DOHH2 (cell line): ENCODE measurements at regions not wholly inside any gene's neighbourhood (a gene's known extent, or its start where the extent isn't known, plus 50 kb on each side); places are given as distances from the start of the nearest gene placed in this dataset.

Experiments used
- H3F3A ChIP-seq: fragments of 200-600 bp; sonication (generic), shearing (Covaris generic); 2 replicates; pipeline ENCODE4 v1.6.0; 2016; ENCODE audit warnings: antibody characterized with exemption, mild to moderate bottlenecking; ENCODE audit not compliant: control insufficient read depth, insufficient read depth
- H3K27ac ChIP-seq: fragments of 200-600 bp; sonication (generic); 2 replicates; pipeline ENCODE4 v1.5.1; 2014; ENCODE audit warnings: low read depth, mild to moderate bottlenecking, low read length, moderate library complexity
- H3K27me3 ChIP-seq: fragments of 200-600 bp; sonication (generic); 2 replicates; pipeline ENCODE4 v1.6.1; 2014; ENCODE audit warnings: mild to moderate bottlenecking, low read length, mixed read lengths; ENCODE audit not compliant: control insufficient read depth
- H3K36me3 ChIP-seq: fragments of 200-600 bp; sonication (generic); 2 replicates; pipeline ENCODE4 v1.6.1; 2014; ENCODE audit warnings: mild to moderate bottlenecking, low read length, moderate library complexity, mixed read lengths; ENCODE audit not compliant: control insufficient read depth
- H3K4me1 ChIP-seq: fragments of 200-600 bp; sonication (generic); 2 replicates; pipeline ENCODE4 v1.6.1; 2014; ENCODE audit warnings: mild to moderate bottlenecking, low read length, mixed read lengths; ENCODE audit not compliant: control insufficient read depth
- H3K4me2 ChIP-seq: fragments of 200-600 bp; sonication (generic); 2 replicates; pipeline ENCODE4 v1.6.0; 2014; ENCODE audit warnings: mild to moderate bottlenecking, low read length, moderate library complexity
- H3K4me3 ChIP-seq: fragments of 200-600 bp; sonication (generic); 2 replicates; pipeline ENCODE4 v1.5.1; 2014; ENCODE audit warnings: mild to moderate bottlenecking, low read length, mixed read lengths
- H3K79me2 ChIP-seq: fragments of 200-600 bp; sonication (generic); 2 replicates; pipeline ENCODE4 v1.6.1; 2014; ENCODE audit warnings: mild to moderate bottlenecking, low read length, mixed read lengths; ENCODE audit not compliant: control insufficient read depth
- H3K9me2 ChIP-seq: fragments of 200-600 bp; sonication (generic); replicated peaks from 2 replicates; pipeline ENCODE4 v1.6.1; 2014; ENCODE audit warnings: mild to moderate bottlenecking, low read length, mixed read lengths; ENCODE audit not compliant: control insufficient read depth
- H3K9me3 ChIP-seq: fragments of 200-600 bp; sonication (generic); 2 replicates; pipeline ENCODE4 v1.6.1; 2014; ENCODE audit warnings: antibody characterized with exemption, low read length, mixed read lengths; ENCODE audit not compliant: control insufficient read depth, insufficient read depth
- H4K20me1 ChIP-seq: fragments of 200-600 bp; sonication (generic); 2 replicates; pipeline ENCODE4 v1.6.0; 2014; ENCODE audit warnings: low read depth, mild to moderate bottlenecking, antibody characterized with exemption, low read length, moderate library complexity; ENCODE audit not compliant: control insufficient read depth, insufficient read depth
- CTCF ChIP-seq: fragments of 200-600 bp; sonication (generic); IDR thresholded peaks from one replicate; pipeline ENCODE4 v1.5.1; 2014; ENCODE audit warnings: antibody characterized with exemption, mild to moderate bottlenecking, low read depth, low read length; ENCODE audit not compliant: poor library complexity, severe bottlenecking
- EZH2phosphoT487 ChIP-seq: fragments of 200-600 bp; sonication (generic); IDR thresholded peaks from 2 replicates; pipeline ENCODE4 v1.6.1; 2017; ENCODE audit warnings: borderline replicate concordance, mild to moderate bottlenecking, antibody characterized with exemption, low read length, moderate library complexity, mixed read lengths

- H3K9me3 ChIP-seq = no peaks in the 10 kb centered on the region
- H3F3A ChIP-seq = no peaks in the 10 kb centered on the region
- H3K4me3 ChIP-seq = no peak overlapping the region
- TF ChIP-seq CTCF (no peak), EZH2phosphoT487 (no peak)
- no peaks in the 10 kb centered on the region for H3K9me2 ChIP-seq
- H4K20me1 ChIP-seq = no peaks in the 10 kb centered on the region
- no peaks in the 10 kb centered on the region for H3K4me1 ChIP-seq
- H3K4me2 ChIP-seq = no peak overlapping the region
- no peaks in the 10 kb centered on the region for H3K36me3 ChIP-seq
- no peak overlapping the region for H3K27ac ChIP-seq
- peaks cover 12% of the 10 kb centered on the region for H3K27me3 ChIP-seq
- H3K79me2 ChIP-seq = no peaks in the 10 kb centered on the region
Observed at GRCh38 chr20:4476903-4477500, 209.3 kb upstream of the PRNP start.

DNA sequence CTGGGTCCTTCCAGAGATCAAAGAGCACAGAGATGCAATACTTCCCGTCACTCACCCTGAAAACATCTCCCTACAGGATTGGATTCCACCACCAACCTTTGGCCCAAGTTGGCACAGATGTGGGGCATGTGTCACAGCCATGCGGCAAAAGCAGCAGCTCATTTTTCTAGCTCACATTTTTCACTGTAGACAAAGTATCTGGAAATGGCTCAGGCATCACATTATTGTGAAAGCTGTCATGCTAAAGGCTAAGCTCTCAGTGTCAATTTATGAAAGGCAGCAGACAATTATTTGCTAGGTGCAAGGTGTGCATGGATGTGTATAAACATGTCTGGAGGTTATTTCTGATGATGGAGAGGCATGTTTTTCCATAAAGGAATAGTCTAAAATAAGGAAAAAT is 213.3 kb upstream of the PRNP start:
- no peaks in the 10 kb centered on the region for H4K20me1 ChIP-seq
- no peaks in the 10 kb centered on the region for H3F3A ChIP-seq
- H3K4me3 ChIP-seq = no peak overlapping the region
- H3K9me3 ChIP-seq = no peaks in the 10 kb centered on the region
- no peaks in the 10 kb centered on the region for H3K4me1 ChIP-seq
- no peaks in the 10 kb centered on the region for H3K36me3 ChIP-seq
- H3K27ac ChIP-seq = no peak overlapping the region
- H3K9me2 ChIP-seq = no peaks in the 10 kb centered on the region
- H3K27me3 ChIP-seq = peaks cover 2% of the 10 kb centered on the region; the same call in 1 of the 2 replicates
- H3K79me2 ChIP-seq = no peaks in the 10 kb centered on the region
- no peak overlapping the region for H3K4me2 ChIP-seq
- TF ChIP-seq EZH2phosphoT487 (no peak), CTCF (no peak)

GRCh38 chr20:4471221-4471620 is 215.0 kb upstream of the PRNP start:
- Histone ChIP-seq H3K27me3 (peaks cover 2% of the 10 kb centered on the region; the same call in 1 of the 2 replicates), H3K9me2 (no peaks in the 10 kb centered on the region), H3K4me1 (no peaks in the 10 kb centered on the region), H4K20me1 (no peaks in the 10 kb centered on the region), H3K4me2 (no peak overlapping the region), H3K36me3 (no peaks in the 10 kb centered on the region), H3K9me3 (no peaks in the 10 kb centered on the region), H3K27ac (no peak overlapping the region), H3F3A (no peaks in the 10 kb centered on the region), H3K79me2 (no peaks in the 10 kb centered on the region), H3K4me3 (no peak overlapping the region)
- TF ChIP-seq EZH2phosphoT487 = no peak
- TF ChIP-seq CTCF = no peak

DNA sequence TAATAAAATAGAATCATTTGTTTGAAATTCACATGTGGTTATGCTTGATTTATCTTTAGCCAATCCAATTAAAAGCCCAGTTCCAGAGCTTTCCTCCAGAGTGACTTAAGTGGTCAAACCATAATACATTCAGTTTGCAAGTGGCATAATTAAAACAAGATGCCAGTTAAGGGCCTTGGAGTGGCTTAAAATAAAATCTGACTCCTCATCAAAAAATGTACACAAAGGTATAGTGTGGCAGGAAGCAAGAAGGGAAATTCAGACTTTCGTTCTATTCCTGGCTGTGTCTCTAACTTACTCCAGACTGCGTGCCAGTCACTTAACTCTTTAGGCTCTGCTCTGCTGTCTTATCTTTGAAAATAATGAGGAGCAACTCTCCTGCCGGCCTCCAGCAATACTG is 215.9 kb upstream of the PRNP start:
- H3K9me3 ChIP-seq = no peaks in the 10 kb centered on the region
- H3K27ac ChIP-seq = no peak overlapping the region
- TF ChIP-seq EZH2phosphoT487 = no peak
- no peak for TF ChIP-seq CTCF
- H3K27me3 ChIP-seq = peaks cover 2% of the 10 kb centered on the region; the same call in 1 of the 2 replicates
- H4K20me1 ChIP-seq = no peaks in the 10 kb centered on the region
- H3K4me3 ChIP-seq = no peak overlapping the region
- no peaks in the 10 kb centered on the region for H3K4me1 ChIP-seq
- no peak overlapping the region for H3K4me2 ChIP-seq
- H3K79me2 ChIP-seq = no peaks in the 10 kb centered on the region
- H3F3A ChIP-seq = no peaks in the 10 kb centered on the region
- H3K36me3 ChIP-seq = no peaks in the 10 kb centered on the region
- H3K9me2 ChIP-seq = no peaks in the 10 kb centered on the region
